H9 (cell line): ENCODE measurements at regions not wholly inside any gene's neighbourhood (a gene's known extent, or its start where the extent isn't known, plus 50 kb on each side); places are given as distances from the start of the nearest gene placed in this dataset.

Source experiments
- DNase-seq: peaks from one replicate; pipeline ENCODE4 v3.0.0-alpha.2; 2017
- H2AFZ ChIP-seq: one replicate; pipeline ENCODE4 v1.6.1; 2013; ENCODE audit warnings: mild to moderate bottlenecking, low read length, control low read depth, moderate library complexity
- H2AK5ac ChIP-seq: 2 replicates; pipeline ENCODE4 v1.6.1; 2013; ENCODE audit warnings: low read length, control low read depth, mixed read lengths; ENCODE audit not compliant: insufficient read length
- H2BK120ac ChIP-seq: one replicate; pipeline ENCODE4 v1.6.1; 2013; ENCODE audit warnings: low read depth, mild to moderate bottlenecking, low read length, control low read depth, inconsistent platforms; ENCODE audit not compliant: poor library complexity, severe bottlenecking
- H2BK12ac ChIP-seq: 2 replicates; pipeline ENCODE4 v1.6.1; 2013; ENCODE audit warnings: low read length, control low read depth, mixed read lengths, low read depth; ENCODE audit not compliant: insufficient read length
- H2BK15ac ChIP-seq: 2 replicates; pipeline ENCODE4 v1.6.1; 2013; ENCODE audit warnings: low read depth, low read length, control low read depth
- H2BK20ac ChIP-seq: one replicate; pipeline ENCODE4 v1.6.1; 2013; ENCODE audit warnings: low read depth, mild to moderate bottlenecking, low read length, control low read depth, inconsistent platforms; ENCODE audit not compliant: poor library complexity, severe bottlenecking
- H2BK5ac ChIP-seq: 2 replicates; pipeline ENCODE4 v1.6.1; 2013; ENCODE audit warnings: low read length, control low read depth, mixed read lengths; ENCODE audit not compliant: insufficient read length
- H3K14ac ChIP-seq: 2 replicates; pipeline ENCODE4 v1.6.1; 2013; ENCODE audit warnings: low read length, control low read depth; ENCODE audit not compliant: insufficient read depth
- H3K18ac ChIP-seq: 2 replicates; pipeline ENCODE4 v1.6.1; 2013; ENCODE audit warnings: low read depth, mild to moderate bottlenecking, mixed read lengths, low read length, control low read depth; ENCODE audit not compliant: insufficient read length
- H3K23ac ChIP-seq: 2 replicates; pipeline ENCODE4 v1.6.1; 2013; ENCODE audit warnings: low read length, control low read depth, mixed read lengths, low read depth; ENCODE audit not compliant: insufficient read length
- H3K23me2 ChIP-seq: 2 replicates; pipeline ENCODE4 v1.6.1; 2013; ENCODE audit warnings: low read depth, mild to moderate bottlenecking, mixed read lengths, low read length, control low read depth; ENCODE audit not compliant: insufficient read length, poor library complexity, severe bottlenecking
- H3K27ac ChIP-seq: 2 replicates; pipeline ENCODE4 v1.5.1; 2013; ENCODE audit warnings: low read length, control low read depth, mixed read lengths, low read depth; ENCODE audit not compliant: insufficient read length
- H3K27me3 ChIP-seq: 2 replicates; pipeline ENCODE4 v1.6.1; 2013; ENCODE audit warnings: low read length, control low read depth, inconsistent platforms; ENCODE audit not compliant: insufficient read depth
- H3K4ac ChIP-seq: 2 replicates; pipeline ENCODE4 v1.6.1; 2013; ENCODE audit warnings: low read depth, mild to moderate bottlenecking, control low read depth, inconsistent platforms, low read length, moderate library complexity
- H3K4me1 ChIP-seq: 2 replicates; pipeline ENCODE4 v1.6.1; 2013; ENCODE audit warnings: low read length, control low read depth, inconsistent platforms; ENCODE audit not compliant: insufficient read depth
- H3K4me2 ChIP-seq: 2 replicates; pipeline ENCODE4 v1.6.1; 2013; ENCODE audit warnings: low read length, control low read depth, mixed read lengths; ENCODE audit not compliant: insufficient read length, insufficient read depth
- H3K56ac ChIP-seq: 2 replicates; pipeline ENCODE4 v1.6.1; 2013; ENCODE audit warnings: low read depth, mild to moderate bottlenecking, mixed read lengths, low read length, control low read depth; ENCODE audit not compliant: insufficient read length
- H3K79me1 ChIP-seq: 2 replicates; pipeline ENCODE4 v1.6.1; 2013; ENCODE audit warnings: low read depth, mild to moderate bottlenecking, moderate library complexity, low read length, control low read depth, inconsistent platforms; ENCODE audit not compliant: insufficient read depth, poor library complexity, severe bottlenecking
- H3K79me2 ChIP-seq: 2 replicates; pipeline ENCODE4 v1.6.1; 2013; ENCODE audit warnings: low read length, control low read depth, inconsistent platforms; ENCODE audit not compliant: insufficient read depth
- H3K9ac ChIP-seq: 2 replicates; pipeline ENCODE4 v1.6.1; 2013; ENCODE audit warnings: low read length, control low read depth, mixed read lengths; ENCODE audit not compliant: insufficient read length; ENCODE audit errors: extremely low read depth
- H3K9me3 ChIP-seq: one replicate; pipeline ENCODE4 v1.6.1; 2013; ENCODE audit warnings: low read depth, low read length, inconsistent platforms; ENCODE audit not compliant: control insufficient read depth
- H3T11ph ChIP-seq: one replicate; pipeline ENCODE4 v1.6.1; 2013; ENCODE audit warnings: mild to moderate bottlenecking, low read length, control low read depth, inconsistent platforms
- H4K20me1 ChIP-seq: one replicate; pipeline ENCODE4 v1.6.1; 2013; ENCODE audit not compliant: control insufficient read depth, insufficient read length, insufficient read depth
- H4K5ac ChIP-seq: 2 replicates; pipeline ENCODE4 v1.6.1; 2013; ENCODE audit warnings: low read depth, mild to moderate bottlenecking, mixed read lengths, low read length, control low read depth; ENCODE audit not compliant: insufficient read length
- H4K8ac ChIP-seq: replicated peaks from 2 replicates; pipeline ENCODE4 v1.6.1; 2013; ENCODE audit warnings: low read length, control low read depth, mixed read lengths, low read depth; ENCODE audit not compliant: insufficient read length
- H4K91ac ChIP-seq: 2 replicates; pipeline ENCODE4 v1.6.1; 2013; ENCODE audit warnings: low read depth, mild to moderate bottlenecking, moderate library complexity, mixed read lengths, low read length, control low read depth; ENCODE audit not compliant: insufficient read length
- H3K27ac Mint-ChIP-seq, 3 experiments: 2 replicates in 2 of 3; 3 replicates in 1 of 3; pipeline ENCODE4 v1.8.0; 2020 to 2021; ENCODE audit warnings: mixed read lengths in 3 of 3, mild to moderate bottlenecking in 1 of 3, moderate library complexity in 1 of 3
- H3K27me3 Mint-ChIP-seq: 2 replicates; pipeline ENCODE4 v1.8.0; 2021; ENCODE audit warnings: low read depth, mild to moderate bottlenecking, moderate library complexity, mixed read lengths
- H3K36me3 Mint-ChIP-seq, 3 experiments: 2 replicates in 2 of 3; 3 replicates in 1 of 3; pipeline ENCODE4 v1.8.0; 2020 to 2021; ENCODE audit warnings: low read depth in 3 of 3, mixed read lengths in 3 of 3; ENCODE audit not compliant: insufficient read depth in 1 of 3
- H3K4me1 Mint-ChIP-seq, 2 experiments: 2 replicates each; pipeline ENCODE4 v1.8.0; 2020; ENCODE audit warnings: mixed read lengths in 2 of 2
- H3K4me3 Mint-ChIP-seq, 2 experiments: 2 replicates in 1 of 2; 3 replicates in 1 of 2; pipeline ENCODE4 v1.8.0; 2020 to 2021; ENCODE audit warnings: mild to moderate bottlenecking in 2 of 2, mixed read lengths in 2 of 2, moderate library complexity in 1 of 2
- H3K9me3 Mint-ChIP-seq, 2 experiments: 2 replicates in 1 of 2; 3 replicates in 1 of 2; pipeline ENCODE4 v1.8.0; 2020; ENCODE audit warnings: mild to moderate bottlenecking in 2 of 2, mixed read lengths in 2 of 2, moderate library complexity in 1 of 2
- CTCF ChIP-seq: fragments of 200-600 bp; sonication (generic); conservative IDR thresholded peaks from 3 replicates; pipeline ENCODE4 v1.8.0; 2021; ENCODE audit warnings: antibody characterized with exemption, mild to moderate bottlenecking
- WGBS: extraction: QIAGEN DNeasy Blood & Tissue Kit; methylation state at CpG from one replicate; pipeline ENCODE4 v1.1.7; 2013; ENCODE audit warnings: missing lambda C conversion rate, low lambda C conversion rate, mixed read lengths; ENCODE audit not compliant: insufficient read length; ENCODE audit errors: extremely low coverage; 5-methylcytosine and 5-hydroxymethylcytosine counted together

GRCh38 chr9:22529426-22530199 is 83.0 kb downstream of the DMRTA1 start:
- H3K79me1 ChIP-seq: no peaks in the 10 kb centered on the region
- no peak for TF ChIP-seq CTCF
- no peak overlapping the region for H2BK20ac ChIP-seq
- no peaks in the 10 kb centered on the region for H3K27me3 ChIP-seq
- H3K14ac ChIP-seq: no peak overlapping the region
- H3K23me2 ChIP-seq: no peaks in the 10 kb centered on the region
- no peak overlapping the region for H2BK120ac ChIP-seq
- no peaks in the 10 kb centered on the region for H3K79me2 ChIP-seq
- no peak overlapping the region for H3K23ac ChIP-seq
- Mint-ChIP-seq H3K36me3 (no peaks in the 10 kb centered on the region), H3K4me1 (peaks cover 3% of the 10 kb centered on the region in 2 experiments; a peak in 3 of 4 replicates), H3K27me3 (no peaks in the 10 kb centered on the region), H3K9me3 (no peaks in the 10 kb centered on the region), H3K27ac (peak overlapping the region in 1 of 3 experiments; percentile 42; a peak in 2 of 7 replicates), H3K4me3 (no peak overlapping the region)
- no peak overlapping the region for H3K18ac ChIP-seq
- H3T11ph ChIP-seq: no peak overlapping the region
- no peak overlapping the region for H2BK15ac ChIP-seq
- H3K9ac ChIP-seq: no peak overlapping the region
- no peak overlapping the region for H3K27ac ChIP-seq
- H2AFZ ChIP-seq: no peak overlapping the region
- no peak overlapping the region for H2BK5ac ChIP-seq
- H3K56ac ChIP-seq: no peak overlapping the region
- H2AK5ac ChIP-seq: no peak overlapping the region
- H4K8ac ChIP-seq: no peak overlapping the region
- H4K20me1 ChIP-seq: no peaks in the 10 kb centered on the region
- no peak overlapping the region for H2BK12ac ChIP-seq
- no peak overlapping the region for H4K5ac ChIP-seq
- no peak for DNase-seq
- no peak overlapping the region for H3K4ac ChIP-seq
- H4K91ac ChIP-seq: no peak overlapping the region
- no peak overlapping the region for H3K4me2 ChIP-seq
- WGBS: no CpG with 5 or more reads among the region's 6 CpGs
- H3K9me3 ChIP-seq: no peaks in the 10 kb centered on the region
- H3K4me1 ChIP-seq: no peaks in the 10 kb centered on the region
